A549 (cell line): ENCODE measurements at regions not wholly inside any gene's neighbourhood (a gene's known extent, or its start where the extent isn't known, plus 50 kb on each side); places are given as distances from the start of the nearest gene placed in this dataset.

Experiments used
- CBX2 ChIP-seq: fragments of 200-600 bp; sonication (generic); IDR thresholded peaks from 2 replicates; pipeline ENCODE4 v1.6.1; 2016; ENCODE audit warnings: low read depth, mild to moderate bottlenecking, borderline replicate concordance
- CEBPB ChIP-seq, 2 experiments: fragments of >200 bp in 1 of 2; sonication (Bioruptor Twin) in 1 of 2; formaldehyde crosslinking in 1 of 2; IDR thresholded peaks; 2 replicates each; pipeline ENCODE4 v1.6.1; 2012 to 2016
- POLR2A ChIP-seq: IDR thresholded peaks from 2 replicates; pipeline ENCODE4 v1.6.1; 2012; ENCODE audit warnings: mild to moderate bottlenecking, low read length
- TF ChIP-seq, protein P1 (sequence below): fragments of >200 bp; sonication (Bioruptor Twin); formaldehyde crosslinking; IDR thresholded peaks from 3 replicates; pipeline ENCODE4 v1.5.1; 2016

DNA sequence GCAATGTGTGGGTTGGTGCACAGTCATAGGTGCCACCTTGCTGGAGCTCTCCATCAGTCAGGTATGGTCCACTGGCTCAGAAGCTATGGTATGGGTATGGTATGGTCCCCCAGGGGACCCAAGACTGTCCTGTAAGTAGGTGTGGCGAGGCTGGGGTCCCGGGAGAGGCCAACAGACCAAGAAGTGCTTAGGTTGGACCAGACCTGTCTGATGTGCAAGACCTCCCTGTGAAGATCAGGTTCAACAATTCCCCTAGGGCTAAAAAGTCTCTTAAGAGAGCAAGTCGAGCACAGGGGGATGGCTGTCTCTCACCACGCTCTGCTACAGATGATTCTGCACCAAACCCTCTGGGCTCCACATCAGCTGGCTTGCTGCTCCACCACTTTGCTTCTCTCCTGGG, 1145.0 kb downstream of the RPA4 start:
- TF ChIP-seq, protein P1, sequence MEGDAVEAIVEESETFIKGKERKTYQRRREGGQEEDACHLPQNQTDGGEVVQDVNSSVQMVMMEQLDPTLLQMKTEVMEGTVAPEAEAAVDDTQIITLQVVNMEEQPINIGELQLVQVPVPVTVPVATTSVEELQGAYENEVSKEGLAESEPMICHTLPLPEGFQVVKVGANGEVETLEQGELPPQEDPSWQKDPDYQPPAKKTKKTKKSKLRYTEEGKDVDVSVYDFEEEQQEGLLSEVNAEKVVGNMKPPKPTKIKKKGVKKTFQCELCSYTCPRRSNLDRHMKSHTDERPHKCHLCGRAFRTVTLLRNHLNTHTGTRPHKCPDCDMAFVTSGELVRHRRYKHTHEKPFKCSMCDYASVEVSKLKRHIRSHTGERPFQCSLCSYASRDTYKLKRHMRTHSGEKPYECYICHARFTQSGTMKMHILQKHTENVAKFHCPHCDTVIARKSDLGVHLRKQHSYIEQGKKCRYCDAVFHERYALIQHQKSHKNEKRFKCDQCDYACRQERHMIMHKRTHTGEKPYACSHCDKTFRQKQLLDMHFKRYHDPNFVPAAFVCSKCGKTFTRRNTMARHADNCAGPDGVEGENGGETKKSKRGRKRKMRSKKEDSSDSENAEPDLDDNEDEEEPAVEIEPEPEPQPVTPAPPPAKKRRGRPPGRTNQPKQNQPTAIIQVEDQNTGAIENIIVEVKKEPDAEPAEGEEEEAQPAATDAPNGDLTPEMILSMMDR: no peak
- no peak for TF ChIP-seq CBX2
- no peak for TF ChIP-seq POLR2A
- no peak for TF ChIP-seq CEBPB (IDR thresholded peaks at IDR 0.05)
